GM19351 (cell line): ENCODE measurements at regions not wholly inside any gene's neighbourhood (a gene's known extent, or its start where the extent isn't known, plus 50 kb on each side); places are given as distances from the start of the nearest gene placed in this dataset.

Experiments used
- ATAC-seq: cut with Tn5 transposase; IDR thresholded peaks from one replicate; pipeline ENCODE4 v1.9.1; 2021; ENCODE audit warnings: mild to moderate bottlenecking, moderate library complexity; ENCODE audit not compliant: unreplicated experiment

- no peak for ATAC-seq
These were observed 183.3 kb downstream of the CCDC59 start for GRCh38 chr12:82174936-82175335.

GRCh38 chr12:82174383-82174782 is 183.8 kb downstream of the CCDC59 start:
- ATAC-seq = no peak

- ATAC-seq = no peak
These were observed 209.1 kb downstream of the CCDC59 start for GRCh38 chr12:82149045-82149444.

- no peak for ATAC-seq
These were observed 211.4 kb downstream of the CCDC59 start for GRCh38 chr12:82146740-82147139.

GRCh38 chr12:82144505-82144904 is 213.7 kb downstream of the CCDC59 start:
- ATAC-seq = no peak

- no peak for ATAC-seq
These were observed 225.8 kb downstream of the CCDC59 start for GRCh38 chr12:82132390-82132789.

- ATAC-seq = no peak
These were observed 227.4 kb downstream of the CCDC59 start for GRCh38 chr12:82130762-82131161.

GRCh38 chr12:82124711-82125380 is 233.3 kb downstream of the CCDC59 start:
- no peak for ATAC-seq

GRCh38 chr12:82121545-82121944 is 236.6 kb downstream of the CCDC59 start:
- no peak for ATAC-seq

GRCh38 chr12:82120901-82121300 is 237.3 kb downstream of the CCDC59 start:
- no peak for ATAC-seq

GRCh38 chr12:82109243-82109642 is 248.9 kb downstream of the CCDC59 start:
- no peak for ATAC-seq

- no peak for ATAC-seq
These were observed 249.6 kb downstream of the CCDC59 start for GRCh38 chr12:82108615-82109014.

GRCh38 chr12:82099216-82099615 is 259.0 kb downstream of the CCDC59 start:
- no peak for ATAC-seq

GRCh38 chr12:82097877-82098276 is 260.3 kb downstream of the CCDC59 start:
- ATAC-seq = no peak

GRCh38 chr12:82097438-82097837 is 260.7 kb downstream of the CCDC59 start:
- no peak for ATAC-seq

GRCh38 chr12:82090165-82090564 is 268.0 kb downstream of the CCDC59 start:
- no peak for ATAC-seq

GRCh38 chr12:82089369-82090121 is 268.6 kb downstream of the CCDC59 start:
- ATAC-seq = no peak

GRCh38 chr12:82082501-82082900 is 275.7 kb downstream of the CCDC59 start:
- no peak for ATAC-seq

- no peak for ATAC-seq
These were observed 288.2 kb downstream of the CCDC59 start for GRCh38 chr12:82069931-82070514.

GRCh38 chr12:82058197-82058596 is 299.0 kb upstream of the PPFIA2 start:
- ATAC-seq = no peak

GRCh38 chr12:82057770-82058169 is 298.6 kb upstream of the PPFIA2 start:
- ATAC-seq = no peak

GRCh38 chr12:82055391-82055790 is 296.2 kb upstream of the PPFIA2 start:
- ATAC-seq = no peak
